ENCODE measurements at regions not wholly inside any gene's neighbourhood (a gene's known extent, or its start where the extent isn't known, plus 50 kb on each side); places are given as distances from the start of the nearest gene placed in this dataset.

- DNase-seq (ENCODE audit: low read depth, low spot score) = no peak
Measured at GRCh38 chr16:49081086-49081485, 200.6 kb downstream of the CBLN1 start.

GRCh38 chr16:49078571-49078970 is 203.1 kb downstream of the CBLN1 start:
- ChIA-PET POLR2A (no interaction called here), CTCF (no interaction called here), RAD21 (ENCODE audit: low non-redundant PET in 1 of 2, low total read pairs in 2 of 2, uncharacterized antibody in 2 of 2, unreplicated experiment in 2 of 2) (no interaction called here)
- Histone ChIP-seq H2AFZ (ENCODE audit: low read depth, low read length, poor library complexity, severe bottlenecking) (no peak overlapping the region), H3K36me3 (ENCODE audit: control insufficient read depth in 1 of 2, insufficient read depth in 2 of 2, low read length in 2 of 2) (no peaks in the 10 kb centered on the region), H3K4me1 (ENCODE audit: control insufficient read depth in 1 of 2, insufficient read depth in 2 of 2, low read length in 2 of 2) (no peaks in the 10 kb centered on the region), H3K4me2 (ENCODE audit: low read length) (no peak overlapping the region), H3K9ac (ENCODE audit: low read length) (no peak overlapping the region), H3K79me2 (ENCODE audit: insufficient read depth, low read length) (no peaks in the 10 kb centered on the region), H3K27ac (ENCODE audit: low read depth, low read length) (no peak overlapping the region), H3K9me3 (ENCODE audit: control insufficient read depth in 1 of 2, insufficient read depth in 1 of 2, low read depth in 1 of 2, low read length in 2 of 2) (no peaks in the 10 kb centered on the region), H3K27me3 (ENCODE audit: insufficient read depth, low read length) (no peaks in the 10 kb centered on the region; the same call in 1 of the 2 replicates), H3K9me2 (ENCODE audit: insufficient read depth) (no peaks in the 10 kb centered on the region), H4K20me1 (ENCODE audit: insufficient read depth) (no peaks in the 10 kb centered on the region), H3K4me3 (replicated peaks in 1 of 2; ENCODE audit: low read depth in 1 of 2, low read length in 2 of 2) (no peak overlapping the region)
- DNase-seq (ENCODE audit: low read depth, low spot score) (no peak), ATAC-seq (no peak)
- no TSS peak for BruUV-seq (replicated peaks)
- intact Hi-C loops (cut with micrococcal nuclease) = no loop called here
- TF ChIP-seq FOSL1 (IDR thresholded peaks at IDR 0.05; ENCODE audit: low read depth) (no peak), CEBPB (IDR thresholded peaks at IDR 0.05; ENCODE audit: low read depth) (no peak), ZBTB33 (IDR thresholded peaks at IDR 0.05; ENCODE audit: extremely low read depth, insufficient replicate concordance, low read length) (no peak), REST (IDR thresholded peaks at IDR 0.05; ENCODE audit: low read depth) (no peak), CBX3 (IDR thresholded peaks at IDR 0.05; ENCODE audit: low read depth) (no peak), ZFX (IDR thresholded peaks at IDR 0.05) (no peak), ELF1 (IDR thresholded peaks at IDR 0.05; ENCODE audit: borderline replicate concordance, low read depth) (no peak), SRF (IDR thresholded peaks at IDR 0.05; ENCODE audit: low read depth) (no peak)
- TF ChIP-seq, protein P1, sequence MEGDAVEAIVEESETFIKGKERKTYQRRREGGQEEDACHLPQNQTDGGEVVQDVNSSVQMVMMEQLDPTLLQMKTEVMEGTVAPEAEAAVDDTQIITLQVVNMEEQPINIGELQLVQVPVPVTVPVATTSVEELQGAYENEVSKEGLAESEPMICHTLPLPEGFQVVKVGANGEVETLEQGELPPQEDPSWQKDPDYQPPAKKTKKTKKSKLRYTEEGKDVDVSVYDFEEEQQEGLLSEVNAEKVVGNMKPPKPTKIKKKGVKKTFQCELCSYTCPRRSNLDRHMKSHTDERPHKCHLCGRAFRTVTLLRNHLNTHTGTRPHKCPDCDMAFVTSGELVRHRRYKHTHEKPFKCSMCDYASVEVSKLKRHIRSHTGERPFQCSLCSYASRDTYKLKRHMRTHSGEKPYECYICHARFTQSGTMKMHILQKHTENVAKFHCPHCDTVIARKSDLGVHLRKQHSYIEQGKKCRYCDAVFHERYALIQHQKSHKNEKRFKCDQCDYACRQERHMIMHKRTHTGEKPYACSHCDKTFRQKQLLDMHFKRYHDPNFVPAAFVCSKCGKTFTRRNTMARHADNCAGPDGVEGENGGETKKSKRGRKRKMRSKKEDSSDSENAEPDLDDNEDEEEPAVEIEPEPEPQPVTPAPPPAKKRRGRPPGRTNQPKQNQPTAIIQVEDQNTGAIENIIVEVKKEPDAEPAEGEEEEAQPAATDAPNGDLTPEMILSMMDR (IDR thresholded peaks at IDR 0.05 in 2 of 3, conservative IDR thresholded peaks at IDR 0.05 in 1 of 3; ENCODE audit: borderline replicate concordance in 1 of 3, insufficient read depth in 1 of 3, low read depth in 2 of 3, low read length in 2 of 3) = no peak

More at GRCh38 chr16:49081086-49081485, 200.6 kb downstream of the CBLN1 start:
- TF ChIP-seq SIN3A (IDR thresholded peaks at IDR 0.05; ENCODE audit: low read depth) = no peak
- no peak overlapping the region for H2AFZ ChIP-seq (ENCODE audit: low read depth, low read length, poor library complexity, severe bottlenecking)
- no peaks in the 10 kb centered on the region; a peak in 1 of 4 replicates for H3K9me3 ChIP-seq (ENCODE audit: control insufficient read depth in 1 of 2, insufficient read depth in 1 of 2, low read depth in 1 of 2, low read length in 2 of 2)
- RAD21 ChIA-PET (ENCODE audit: low non-redundant PET in 1 of 2, low total read pairs in 2 of 2, uncharacterized antibody in 2 of 2, unreplicated experiment in 2 of 2) = no interaction called here
- intact Hi-C loops (cut with micrococcal nuclease) = no loop called here
- H3K4me2 ChIP-seq (ENCODE audit: low read length) = no peak overlapping the region
- H3K4me1 ChIP-seq (ENCODE audit: control insufficient read depth in 1 of 2, insufficient read depth in 2 of 2, low read length in 2 of 2) = no peaks in the 10 kb centered on the region
- H3K9ac ChIP-seq (ENCODE audit: low read length) = no peak overlapping the region
- no peak overlapping the region for H3K27ac ChIP-seq (ENCODE audit: low read depth, low read length)
- CTCF ChIA-PET = no interaction called here
- H3K79me2 ChIP-seq (ENCODE audit: insufficient read depth, low read length) = no peaks in the 10 kb centered on the region
- H3K36me3 ChIP-seq (ENCODE audit: control insufficient read depth in 1 of 2, insufficient read depth in 2 of 2, low read length in 2 of 2) = no peaks in the 10 kb centered on the region
- H4K20me1 ChIP-seq (ENCODE audit: insufficient read depth) = no peaks in the 10 kb centered on the region
- H3K27me3 ChIP-seq (ENCODE audit: insufficient read depth, low read length) = no peaks in the 10 kb centered on the region; the same call in 1 of the 2 replicates
- POLR2A ChIA-PET = no interaction called here
- no peak overlapping the region for H3K4me3 ChIP-seq (replicated peaks in 1 of 2; ENCODE audit: low read depth in 1 of 2, low read length in 2 of 2)
- ATAC-seq = no peak
- BruUV-seq (replicated peaks) = no TSS peak
- no peaks in the 10 kb centered on the region for H3K9me2 ChIP-seq (ENCODE audit: insufficient read depth)
